ENCODE measurements at regions not wholly inside any gene's neighbourhood (a gene's known extent, or its start where the extent isn't known, plus 50 kb on each side); places are given as distances from the start of the nearest gene placed in this dataset.

DNA sequence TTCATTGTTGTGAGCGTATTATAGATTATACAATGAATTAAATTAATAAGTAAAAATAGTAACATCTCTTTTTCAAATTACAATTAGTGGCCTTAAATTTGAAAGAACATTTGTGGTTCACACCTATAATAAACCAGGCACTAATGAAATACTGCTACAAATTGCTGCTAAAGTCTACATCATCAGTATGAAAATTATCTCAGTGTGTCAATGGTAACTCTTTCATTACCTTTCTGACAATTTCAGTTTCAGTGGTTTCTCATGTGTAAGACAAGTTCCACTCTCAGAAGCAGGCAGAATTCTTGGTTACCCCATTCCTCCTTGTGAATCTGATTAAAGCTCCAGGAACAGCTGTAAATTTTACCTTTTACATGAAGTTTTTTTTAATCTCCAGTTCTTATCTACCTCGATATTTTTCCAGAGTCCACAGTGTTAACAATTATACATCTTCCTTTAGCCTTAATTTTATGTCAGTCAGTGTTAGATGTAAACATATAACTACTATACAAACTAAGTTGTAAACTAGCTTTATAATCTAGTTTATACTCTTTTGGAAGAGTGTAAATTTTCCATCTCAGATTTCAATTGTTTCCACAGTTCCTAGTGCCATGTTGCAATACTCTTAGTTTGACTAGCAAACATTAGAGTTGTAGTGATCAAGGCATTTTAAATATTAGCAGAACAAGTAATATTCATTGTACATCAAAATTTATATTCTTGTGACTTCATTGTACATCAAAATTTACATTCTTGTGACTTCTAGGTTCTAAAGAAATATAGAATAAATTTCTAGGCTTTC, 1038.4 kb downstream of the EPHA7 start:
- H3K27ac Mint-ChIP-seq (ENCODE audit: unreplicated experiment), result no peak overlapping the region
- no peaks in the 10 kb centered on the region for H3K36me3 Mint-ChIP-seq (ENCODE audit: unreplicated experiment)
- no peaks in the 10 kb centered on the region for H3K9me3 Mint-ChIP-seq (ENCODE audit: unreplicated experiment)
- H3K4me1 Mint-ChIP-seq (ENCODE audit: low read depth, unreplicated experiment), result no peaks in the 10 kb centered on the region
- no peaks in the 10 kb centered on the region for H3K27me3 Mint-ChIP-seq (ENCODE audit: unreplicated experiment)
- DNase-seq, result no peak
- no peak for TF ChIP-seq CTCF (IDR thresholded peaks at IDR 0.05; ENCODE audit: partially characterized antibody, unreplicated experiment)
- no peak overlapping the region for H3K4me3 Mint-ChIP-seq (ENCODE audit: unreplicated experiment)

DNA sequence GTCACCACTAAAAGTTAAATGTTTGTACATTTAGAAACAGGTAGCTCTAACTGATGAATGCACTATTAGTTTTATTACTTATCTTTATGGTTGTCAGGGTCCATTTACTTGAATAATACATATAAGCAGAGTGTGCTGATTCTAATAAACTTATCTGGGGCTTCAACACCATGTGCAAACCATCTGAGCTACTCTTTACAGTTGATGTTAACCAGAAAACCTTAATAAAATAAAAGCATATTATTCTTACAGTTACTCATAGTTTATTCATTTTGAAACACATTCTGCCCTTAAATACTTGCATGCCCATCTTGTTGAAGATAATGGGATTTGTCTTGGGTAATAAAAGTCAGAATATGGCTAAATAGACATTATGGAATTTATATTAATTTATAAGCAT, 1042.2 kb downstream of the EPHA7 start:
- H3K27ac Mint-ChIP-seq (ENCODE audit: unreplicated experiment), result no peak overlapping the region

GRCh38 chr6:92376691-92377090, 1042.7 kb downstream of the EPHA7 start:
- H3K27me3 Mint-ChIP-seq (ENCODE audit: unreplicated experiment), result no peaks in the 10 kb centered on the region
- no peak overlapping the region for H3K27ac Mint-ChIP-seq (ENCODE audit: unreplicated experiment)
- no peaks in the 10 kb centered on the region for H3K4me1 Mint-ChIP-seq (ENCODE audit: low read depth, unreplicated experiment)
- TF ChIP-seq CTCF (IDR thresholded peaks at IDR 0.05; ENCODE audit: partially characterized antibody, unreplicated experiment), result no peak
- H3K4me3 Mint-ChIP-seq (ENCODE audit: unreplicated experiment), result no peak overlapping the region
- H3K9me3 Mint-ChIP-seq (ENCODE audit: unreplicated experiment), result no peaks in the 10 kb centered on the region
- H3K36me3 Mint-ChIP-seq (ENCODE audit: unreplicated experiment), result no peaks in the 10 kb centered on the region
- DNase-seq, result no peak

More for the DNA sequence above, 1042.2 kb downstream of the EPHA7 start:
- Mint-ChIP-seq H3K27me3 (ENCODE audit: unreplicated experiment) (no peaks in the 10 kb centered on the region), H3K4me1 (ENCODE audit: low read depth, unreplicated experiment) (no peaks in the 10 kb centered on the region), H3K9me3 (ENCODE audit: unreplicated experiment) (no peaks in the 10 kb centered on the region), H3K36me3 (ENCODE audit: unreplicated experiment) (no peaks in the 10 kb centered on the region), H3K4me3 (ENCODE audit: unreplicated experiment) (no peak overlapping the region)
- no peak for TF ChIP-seq CTCF (IDR thresholded peaks at IDR 0.05; ENCODE audit: partially characterized antibody, unreplicated experiment)
- no peak for DNase-seq

- Mint-ChIP-seq H3K9me3 (ENCODE audit: unreplicated experiment) (no peaks in the 10 kb centered on the region), H3K36me3 (ENCODE audit: unreplicated experiment) (no peaks in the 10 kb centered on the region), H3K4me1 (ENCODE audit: low read depth, unreplicated experiment) (no peaks in the 10 kb centered on the region), H3K27me3 (ENCODE audit: unreplicated experiment) (no peaks in the 10 kb centered on the region), H3K27ac (ENCODE audit: unreplicated experiment) (no peak overlapping the region), H3K4me3 (ENCODE audit: unreplicated experiment) (no peak overlapping the region)
- no peak for DNase-seq
- no peak for TF ChIP-seq CTCF (IDR thresholded peaks at IDR 0.05; ENCODE audit: partially characterized antibody, unreplicated experiment)
These were observed 1047.8 kb downstream of the EPHA7 start for GRCh38 chr6:92371211-92372208.

Measured in glutamatergic neuron (in vitro differentiated cells).